Hepatocyte (in vitro differentiated cells): ENCODE measurements at regions not wholly inside any gene's neighbourhood (a gene's known extent, or its start where the extent isn't known, plus 50 kb on each side); places are given as distances from the start of the nearest gene placed in this dataset.
A peak's percentile ranks its signal among the peaks of the same experiment; 100 is the strongest.

Experiments used
- DNase-seq: peaks from one replicate; pipeline ENCODE4 v3.0.0-alpha.2; 2016; ENCODE audit warnings: low spot score
- H2AFZ ChIP-seq: fragments of 200-600 bp; sonication (generic); 2 replicates; pipeline ENCODE4 v1.6.0; 2016; ENCODE audit warnings: antibody characterized with exemption, mild to moderate bottlenecking
- H3K27ac ChIP-seq: fragments of 200-600 bp; sonication (generic); 2 replicates; pipeline ENCODE4 v1.5.1; 2016; ENCODE audit warnings: mild to moderate bottlenecking
- H3K27me3 ChIP-seq: fragments of 200-600 bp; sonication (generic); 2 replicates; pipeline ENCODE4 v1.6.1; 2016
- H3K36me3 ChIP-seq: fragments of 200-600 bp; sonication (generic); replicated peaks from 2 replicates; pipeline ENCODE4 v1.5.1; 2016; ENCODE audit warnings: low read depth; ENCODE audit not compliant: insufficient read depth
- H3K4me1 ChIP-seq: fragments of 200-600 bp; sonication (generic); 2 replicates; pipeline ENCODE4 v1.5.1; 2016; ENCODE audit warnings: mild to moderate bottlenecking, moderate library complexity; ENCODE audit not compliant: insufficient read depth
- H3K4me2 ChIP-seq: fragments of 200-600 bp; sonication (generic); 2 replicates; pipeline ENCODE4 v1.6.0; 2016
- H3K4me3 ChIP-seq: fragments of 200-600 bp; sonication (generic); 2 replicates; pipeline ENCODE4 v1.5.1; 2016; ENCODE audit warnings: mild to moderate bottlenecking
- H3K79me2 ChIP-seq: fragments of 200-600 bp; sonication (generic); 2 replicates; pipeline ENCODE4 v1.6.0; 2017; ENCODE audit warnings: mild to moderate bottlenecking
- H3K9me2 ChIP-seq: fragments of 200-600 bp; sonication (generic); replicated peaks from 2 replicates; pipeline ENCODE4 v1.6.0; 2017; ENCODE audit warnings: mild to moderate bottlenecking; ENCODE audit not compliant: insufficient read depth
- H3K9me3 ChIP-seq: fragments of 200-600 bp; sonication (generic); 2 replicates; pipeline ENCODE4 v1.5.1; 2016; ENCODE audit warnings: low read depth, mild to moderate bottlenecking
- H4K20me1 ChIP-seq: fragments of 200-600 bp; sonication (generic); 2 replicates; pipeline ENCODE4 v1.6.0; 2016; ENCODE audit warnings: mild to moderate bottlenecking; ENCODE audit not compliant: insufficient read depth, poor library complexity, severe bottlenecking
- CTCF ChIP-seq: fragments of 200-600 bp; sonication (generic); IDR thresholded peaks from 2 replicates; pipeline ENCODE4 v1.5.1; 2016; ENCODE audit warnings: antibody characterized with exemption, mild to moderate bottlenecking; ENCODE audit not compliant: poor library complexity
- EZH2 ChIP-seq: fragments of 200-600 bp; sonication (generic); IDR thresholded peaks from 2 replicates; pipeline ENCODE4 v1.6.1; 2016; ENCODE audit warnings: antibody characterized with exemption, mild to moderate bottlenecking, borderline replicate concordance
- EZH2phosphoT487 ChIP-seq: fragments of 200-600 bp; sonication (generic); IDR thresholded peaks from one replicate; pipeline ENCODE4 v1.6.1; 2018; ENCODE audit warnings: antibody characterized with exemption, mild to moderate bottlenecking, low read depth, moderate library complexity; ENCODE audit not compliant: unreplicated experiment, severe bottlenecking
- WGBS: methylation state at CpG from one replicate; pipeline ENCODE4 v1.1.6; 2016; ENCODE audit warnings: low lambda C conversion rate; ENCODE audit errors: missing lambda C conversion rate; 5-methylcytosine and 5-hydroxymethylcytosine counted together

GRCh38 chr12:66050610-66051009, 79.9 kb downstream of the LLPH start:
- Histone ChIP-seq H3K36me3 (no peaks in the 10 kb centered on the region), H3K27me3 (no peaks in the 10 kb centered on the region), H3K9me2 (no peaks in the 10 kb centered on the region), H3K79me2 (no peaks in the 10 kb centered on the region), H2AFZ (no peak overlapping the region), H4K20me1 (no peaks in the 10 kb centered on the region), H3K4me2 (no peak overlapping the region), H3K4me3 (no peak overlapping the region), H3K4me1 (peaks cover 7% of the 10 kb centered on the region), H3K27ac (no peak overlapping the region), H3K9me3 (no peaks in the 10 kb centered on the region)
- WGBS = 78% methylated on average over 1 of the region's 1 CpG
- no peak for TF ChIP-seq EZH2
- TF ChIP-seq CTCF = no peak
- TF ChIP-seq EZH2phosphoT487 = no peak
- no peak for DNase-seq

- peaks cover 7% of the 10 kb centered on the region for H3K4me1 ChIP-seq
- TF ChIP-seq EZH2 (no peak), CTCF (no peak), EZH2phosphoT487 (no peak)
- no peaks in the 10 kb centered on the region for H3K79me2 ChIP-seq
- no peak overlapping the region for H3K4me3 ChIP-seq
- no peak for DNase-seq
- H2AFZ ChIP-seq = no peak overlapping the region
- no peaks in the 10 kb centered on the region for H3K9me3 ChIP-seq
- H3K36me3 ChIP-seq = no peaks in the 10 kb centered on the region
- H3K27ac ChIP-seq = no peak overlapping the region
- H3K27me3 ChIP-seq = no peaks in the 10 kb centered on the region
- H3K4me2 ChIP-seq = no peak overlapping the region
- H4K20me1 ChIP-seq = no peaks in the 10 kb centered on the region
- H3K9me2 ChIP-seq = no peaks in the 10 kb centered on the region
Observed at GRCh38 chr12:66050283-66050576, 80.3 kb downstream of the LLPH start.

GRCh38 chr12:66049538-66050282, 80.8 kb downstream of the LLPH start:
- no peaks in the 10 kb centered on the region for H3K36me3 ChIP-seq
- peaks cover 7% of the 10 kb centered on the region for H3K4me1 ChIP-seq
- H3K4me2 ChIP-seq = no peak overlapping the region
- no peaks in the 10 kb centered on the region for H3K79me2 ChIP-seq
- H3K4me3 ChIP-seq = no peak overlapping the region
- TF ChIP-seq CTCF = no peak
- no peak for TF ChIP-seq EZH2phosphoT487
- TF ChIP-seq EZH2 = no peak
- no peaks in the 10 kb centered on the region for H4K20me1 ChIP-seq
- DNase-seq = no peak
- H2AFZ ChIP-seq = no peak overlapping the region
- no peak overlapping the region for H3K27ac ChIP-seq
- H3K9me2 ChIP-seq = no peaks in the 10 kb centered on the region
- no peaks in the 10 kb centered on the region for H3K27me3 ChIP-seq
- H3K9me3 ChIP-seq = no peaks in the 10 kb centered on the region

GRCh38 chr12:66048835-66049537, 81.6 kb downstream of the LLPH start:
- H3K4me2 ChIP-seq = no peak overlapping the region
- no peak overlapping the region for H3K27ac ChIP-seq
- H3K4me3 ChIP-seq = no peak overlapping the region
- no peaks in the 10 kb centered on the region for H3K27me3 ChIP-seq
- no peaks in the 10 kb centered on the region for H3K79me2 ChIP-seq
- H2AFZ ChIP-seq = no peak overlapping the region
- H4K20me1 ChIP-seq = no peaks in the 10 kb centered on the region
- no peaks in the 10 kb centered on the region for H3K36me3 ChIP-seq
- no peak for TF ChIP-seq CTCF
- TF ChIP-seq EZH2 = no peak
- TF ChIP-seq EZH2phosphoT487 = no peak
- H3K9me3 ChIP-seq = no peaks in the 10 kb centered on the region
- DNase-seq = peak; percentile 24
- 67% methylated on average over 9 of the region's 9 CpGs for WGBS
- H3K9me2 ChIP-seq = no peaks in the 10 kb centered on the region
- H3K4me1 ChIP-seq = peaks cover 7% of the 10 kb centered on the region
